SK-N-SH (cell line): ENCODE measurements at regions not wholly inside any gene's neighbourhood (a gene's known extent, or its start where the extent isn't known, plus 50 kb on each side); places are given as distances from the start of the nearest gene placed in this dataset.

ENCODE experiments used
- CTCF ChIA-PET: fragments of 300-600, 350-600 bp; formaldehyde crosslinking; extraction: SDS; loops from one replicate; lab custom pipeline; 2021; lab: Yijun Ruan, JAX
- POLR2A ChIA-PET: fragments of 350-600 bp; sonication (Branson Sonifier 250); formaldehyde crosslinking; extraction: SDS; loops from one replicate; lab custom pipeline; 2020; ENCODE audit warnings: antibody characterized with exemption, inconsistent platforms; lab: Yijun Ruan, JAX
- DNase-seq: peaks from one replicate; pipeline ENCODE4 v3.0.0; 2012
- H2AFZ ChIP-seq: fragments of 200-600 bp; sonication (generic); 2 replicates; pipeline ENCODE4 v1.8.1; 2016; ENCODE audit warnings: antibody characterized with exemption, mild to moderate bottlenecking, low read depth
- H3F3A ChIP-seq: fragments of 200-600 bp; sonication (generic); replicated peaks from 2 replicates; pipeline ENCODE3; 2016; ENCODE audit warnings: antibody characterized with exemption, mild to moderate bottlenecking; ENCODE audit not compliant: insufficient read depth
- H3K27ac ChIP-seq, 2 experiments: fragments of 200-500 bp in 1 of 2; fragments of 200-600 bp in 1 of 2; sonication (Bioruptor generic) in 1 of 2; sonication (generic), shearing (Covaris generic) in 1 of 2; 2 replicates each; pipeline versions ENCODE4 v1.5.1 to v1.6.1; 2014 to 2016; ENCODE audit warnings: low read depth in 2 of 2, inconsistent platforms in 1 of 2, low read length in 1 of 2, mild to moderate bottlenecking in 1 of 2, mixed read lengths in 1 of 2
- H3K27me3 ChIP-seq: fragments of 200-600 bp; sonication (generic), shearing (Covaris generic); 2 replicates; pipeline ENCODE4 v1.6.1; 2016; ENCODE audit warnings: mixed run types; ENCODE audit not compliant: insufficient read depth
- H3K36me3 ChIP-seq, 2 experiments: fragments of 200-500 bp in 1 of 2; fragments of 200-600 bp in 1 of 2; sonication (Bioruptor generic) in 1 of 2; sonication (generic) in 1 of 2; replicated peaks in 1 of 2; 2 replicates each; pipeline versions ENCODE3 to v1.5.1; 2014 to 2016; ENCODE audit warnings: low read length in 1 of 2, mild to moderate bottlenecking in 1 of 2; ENCODE audit not compliant: insufficient read depth in 2 of 2, control insufficient read depth in 1 of 2
- H3K4me1 ChIP-seq, 2 experiments: fragments of 200-500 bp in 1 of 2; fragments of 200-600 bp in 1 of 2; sonication (Bioruptor generic) in 1 of 2; sonication (generic), shearing (Covaris generic) in 1 of 2; 2 replicates each; pipeline versions ENCODE4 v1.5.1 to v1.6.1; 2014 to 2016; ENCODE audit warnings: low read depth in 1 of 2, low read length in 1 of 2, mixed run types in 1 of 2; ENCODE audit not compliant: insufficient read depth in 2 of 2, control insufficient read depth in 1 of 2
- H3K4me2 ChIP-seq: fragments of 200-600 bp; sonication (generic), shearing (Covaris generic); 2 replicates; pipeline ENCODE4 v1.6.1; 2017; ENCODE audit warnings: mixed run types
- H3K4me3 ChIP-seq, 2 experiments: fragments of 200-500 bp in 1 of 2; fragments of 200-600 bp in 1 of 2; sonication (Bioruptor generic) in 1 of 2; sonication (generic), shearing (Covaris generic) in 1 of 2; 2 replicates each; pipeline versions ENCODE4 v1.5.1 to v1.8.1; 2014 to 2016; ENCODE audit warnings: low read depth in 2 of 2, inconsistent platforms in 1 of 2, low read length in 1 of 2, mild to moderate bottlenecking in 1 of 2, mixed read lengths in 1 of 2, moderate library complexity in 1 of 2
- H3K79me2 ChIP-seq: fragments of 200-600 bp; sonication (generic); 2 replicates; pipeline ENCODE4 v1.8.1; 2017; ENCODE audit warnings: mild to moderate bottlenecking; ENCODE audit not compliant: insufficient read depth
- H3K9ac ChIP-seq: fragments of 200-600 bp; sonication (generic); 2 replicates; pipeline ENCODE4 v1.6.1; 2017; ENCODE audit warnings: mixed run types
- H3K9me2 ChIP-seq: fragments of 200-600 bp; sonication (generic); 2 replicates; pipeline ENCODE4 v1.6.1; 2017; ENCODE audit warnings: mixed run types
- H3K9me3 ChIP-seq: fragments of 200-600 bp; sonication (generic); 2 replicates; pipeline ENCODE4 v1.6.1; 2017; ENCODE audit warnings: mixed run types, mild to moderate bottlenecking, moderate library complexity
- H4K20me1 ChIP-seq: fragments of 200-600 bp; sonication (generic); 2 replicates; pipeline ENCODE4 v1.6.1; 2017; ENCODE audit warnings: mild to moderate bottlenecking, mixed run types; ENCODE audit not compliant: insufficient read depth
- ELF1 ChIP-seq: IDR thresholded peaks from 2 replicates; pipeline ENCODE4 v1.4.0; 2012
- EP300 ChIP-seq, 2 experiments: IDR thresholded peaks; 2 replicates each; pipeline versions ENCODE4 v1.4.0 to v1.6.1; 2012; ENCODE audit warnings: borderline replicate concordance in 1 of 2, low read depth in 1 of 2, low read length in 1 of 2
- FOSL2 ChIP-seq: IDR thresholded peaks from 2 replicates; pipeline ENCODE4 v1.4.0; 2012; ENCODE audit warnings: low read depth, mild to moderate bottlenecking, moderate library complexity, borderline replicate concordance
- GABPA ChIP-seq: IDR thresholded peaks from 2 replicates; pipeline ENCODE4 v1.4.0; 2012; ENCODE audit warnings: low read depth, mild to moderate bottlenecking
- GATA2 ChIP-seq: sonication (generic); formaldehyde crosslinking; IDR thresholded peaks from 2 replicates; pipeline ENCODE4 v1.5.0; 2020; ENCODE audit warnings: mild to moderate bottlenecking, missing genetic modification reagents
- JUND ChIP-seq: IDR thresholded peaks from 2 replicates; pipeline ENCODE4 v1.4.0; 2012
- MEF2A ChIP-seq: IDR thresholded peaks from 2 replicates; pipeline ENCODE4 v1.4.0; 2012; ENCODE audit warnings: low read depth, borderline replicate concordance
- MXI1 ChIP-seq: IDR thresholded peaks from 2 replicates; pipeline ENCODE4 v1.6.1; 2012; ENCODE audit warnings: mild to moderate bottlenecking, low read depth, low read length, improper control_type of control experiment
- NRF1 ChIP-seq: IDR thresholded peaks from 2 replicates; pipeline ENCODE4 v1.6.1; 2012; ENCODE audit warnings: low read depth, mild to moderate bottlenecking, low read length
- RAD21 ChIP-seq: IDR thresholded peaks from 2 replicates; pipeline ENCODE4 v1.6.1; 2012; ENCODE audit warnings: mild to moderate bottlenecking, low read length
- RCOR1 ChIP-seq: fragments of 150-350 bp; IDR thresholded peaks from 2 replicates; pipeline ENCODE4 v1.6.1; 2017; ENCODE audit warnings: antibody characterized with exemption, low read length
- RXRA ChIP-seq: IDR thresholded peaks from 2 replicates; pipeline ENCODE4 v1.4.0; 2012; ENCODE audit warnings: low read depth, mild to moderate bottlenecking, borderline replicate concordance
- SMC3 ChIP-seq: IDR thresholded peaks from 2 replicates; pipeline ENCODE4 v1.6.1; 2012; ENCODE audit warnings: low read depth, low read length, improper control_type of control experiment
- TCF12 ChIP-seq: IDR thresholded peaks from 2 replicates; pipeline ENCODE4 v1.4.0; 2012
- TEAD4 ChIP-seq: IDR thresholded peaks from 2 replicates; pipeline ENCODE4 v1.4.0; 2012; ENCODE audit warnings: mild to moderate bottlenecking, borderline replicate concordance; ENCODE audit not compliant: insufficient read depth
- ZBTB33 ChIP-seq: IDR thresholded peaks from 2 replicates; pipeline ENCODE4 v1.4.0; 2012; ENCODE audit warnings: low read depth, borderline replicate concordance
- WGBS: methylation state at CpG from one replicate; pipeline ENCODE4 v1.1.6; 2017; ENCODE audit warnings: low lambda C conversion rate; 5-methylcytosine and 5-hydroxymethylcytosine counted together
- TF ChIP-seq, protein P1 (sequence below): IDR thresholded peaks from 2 replicates; pipeline ENCODE4 v1.6.1; 2012; ENCODE audit warnings: mild to moderate bottlenecking, low read depth, low read length, moderate library complexity
- TF ChIP-seq, protein P2 (sequence below): fragments of 150-350 bp; IDR thresholded peaks from 2 replicates; pipeline ENCODE4 v1.6.1; 2016; ENCODE audit warnings: mild to moderate bottlenecking, low read depth, low read length
- TF ChIP-seq, protein P3 (sequence below): fragments of 200-600 bp; sonication (generic); IDR thresholded peaks from 2 replicates; pipeline ENCODE4 v1.6.1; 2017; ENCODE audit warnings: antibody characterized with exemption, mild to moderate bottlenecking, moderate library complexity

GRCh38 chr2:239853121-239853520 lies 172.0 kb downstream of the NDUFA10 start (continued):
- TF ChIP-seq, protein P1, sequence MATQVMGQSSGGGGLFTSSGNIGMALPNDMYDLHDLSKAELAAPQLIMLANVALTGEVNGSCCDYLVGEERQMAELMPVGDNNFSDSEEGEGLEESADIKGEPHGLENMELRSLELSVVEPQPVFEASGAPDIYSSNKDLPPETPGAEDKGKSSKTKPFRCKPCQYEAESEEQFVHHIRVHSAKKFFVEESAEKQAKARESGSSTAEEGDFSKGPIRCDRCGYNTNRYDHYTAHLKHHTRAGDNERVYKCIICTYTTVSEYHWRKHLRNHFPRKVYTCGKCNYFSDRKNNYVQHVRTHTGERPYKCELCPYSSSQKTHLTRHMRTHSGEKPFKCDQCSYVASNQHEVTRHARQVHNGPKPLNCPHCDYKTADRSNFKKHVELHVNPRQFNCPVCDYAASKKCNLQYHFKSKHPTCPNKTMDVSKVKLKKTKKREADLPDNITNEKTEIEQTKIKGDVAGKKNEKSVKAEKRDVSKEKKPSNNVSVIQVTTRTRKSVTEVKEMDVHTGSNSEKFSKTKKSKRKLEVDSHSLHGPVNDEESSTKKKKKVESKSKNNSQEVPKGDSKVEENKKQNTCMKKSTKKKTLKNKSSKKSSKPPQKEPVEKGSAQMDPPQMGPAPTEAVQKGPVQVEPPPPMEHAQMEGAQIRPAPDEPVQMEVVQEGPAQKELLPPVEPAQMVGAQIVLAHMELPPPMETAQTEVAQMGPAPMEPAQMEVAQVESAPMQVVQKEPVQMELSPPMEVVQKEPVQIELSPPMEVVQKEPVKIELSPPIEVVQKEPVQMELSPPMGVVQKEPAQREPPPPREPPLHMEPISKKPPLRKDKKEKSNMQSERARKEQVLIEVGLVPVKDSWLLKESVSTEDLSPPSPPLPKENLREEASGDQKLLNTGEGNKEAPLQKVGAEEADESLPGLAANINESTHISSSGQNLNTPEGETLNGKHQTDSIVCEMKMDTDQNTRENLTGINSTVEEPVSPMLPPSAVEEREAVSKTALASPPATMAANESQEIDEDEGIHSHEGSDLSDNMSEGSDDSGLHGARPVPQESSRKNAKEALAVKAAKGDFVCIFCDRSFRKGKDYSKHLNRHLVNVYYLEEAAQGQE: no peak
- TF ChIP-seq EP300 (IDR thresholded peaks at IDR 0.05; ENCODE audit: borderline replicate concordance in 1 of 2, low read depth in 1 of 2, low read length in 1 of 2) (no peak), TEAD4 (no peak), RCOR1 (no peak), NRF1 (no peak)
- TF ChIP-seq, protein P2, sequence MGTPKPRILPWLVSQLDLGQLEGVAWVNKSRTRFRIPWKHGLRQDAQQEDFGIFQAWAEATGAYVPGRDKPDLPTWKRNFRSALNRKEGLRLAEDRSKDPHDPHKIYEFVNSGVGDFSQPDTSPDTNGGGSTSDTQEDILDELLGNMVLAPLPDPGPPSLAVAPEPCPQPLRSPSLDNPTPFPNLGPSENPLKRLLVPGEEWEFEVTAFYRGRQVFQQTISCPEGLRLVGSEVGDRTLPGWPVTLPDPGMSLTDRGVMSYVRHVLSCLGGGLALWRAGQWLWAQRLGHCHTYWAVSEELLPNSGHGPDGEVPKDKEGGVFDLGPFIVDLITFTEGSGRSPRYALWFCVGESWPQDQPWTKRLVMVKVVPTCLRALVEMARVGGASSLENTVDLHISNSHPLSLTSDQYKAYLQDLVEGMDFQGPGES: no peak
- TF ChIP-seq, all 33 proteins: peak for 0

GRCh38 chr2:239852272-239852671 lies 172.9 kb downstream of the NDUFA10 start:
- no peaks in the 10 kb centered on the region for H3K9me2 ChIP-seq
- no peaks in the 10 kb centered on the region for H3F3A ChIP-seq
- H3K36me3 ChIP-seq: no peaks in the 10 kb centered on the region
- no peak overlapping the region for H3K27ac ChIP-seq
- H4K20me1 ChIP-seq: no peaks in the 10 kb centered on the region
- ChIA-PET POLR2A (no interaction called here), CTCF (no interaction called here)
- H3K9ac ChIP-seq: no peak overlapping the region
- no peak overlapping the region for H3K4me2 ChIP-seq
- no peaks in the 10 kb centered on the region for H3K27me3 ChIP-seq
- H3K4me3 ChIP-seq: no peak overlapping the region
- H3K9me3 ChIP-seq: no peaks in the 10 kb centered on the region
- WGBS: 8% methylated on average over 2 of the region's 7 CpGs
- no peaks in the 10 kb centered on the region for H3K4me1 ChIP-seq
- DNase-seq: no peak
- H2AFZ ChIP-seq: no peak overlapping the region
- H3K79me2 ChIP-seq: no peaks in the 10 kb centered on the region
- TF ChIP-seq JUND: no peak
- no peak for TF ChIP-seq GATA2 (CRISPR knock-in tag)
- TF ChIP-seq RAD21: no peak
- TF ChIP-seq ELF1: no peak
- no peak for TF ChIP-seq MXI1
- no peak for TF ChIP-seq GABPA
- TF ChIP-seq ZBTB33: no peak
- TF ChIP-seq FOSL2: no peak
- TF ChIP-seq NRF1: no peak
- no peak for TF ChIP-seq RXRA
- no peak for TF ChIP-seq TCF12
- TF ChIP-seq, protein P3, sequence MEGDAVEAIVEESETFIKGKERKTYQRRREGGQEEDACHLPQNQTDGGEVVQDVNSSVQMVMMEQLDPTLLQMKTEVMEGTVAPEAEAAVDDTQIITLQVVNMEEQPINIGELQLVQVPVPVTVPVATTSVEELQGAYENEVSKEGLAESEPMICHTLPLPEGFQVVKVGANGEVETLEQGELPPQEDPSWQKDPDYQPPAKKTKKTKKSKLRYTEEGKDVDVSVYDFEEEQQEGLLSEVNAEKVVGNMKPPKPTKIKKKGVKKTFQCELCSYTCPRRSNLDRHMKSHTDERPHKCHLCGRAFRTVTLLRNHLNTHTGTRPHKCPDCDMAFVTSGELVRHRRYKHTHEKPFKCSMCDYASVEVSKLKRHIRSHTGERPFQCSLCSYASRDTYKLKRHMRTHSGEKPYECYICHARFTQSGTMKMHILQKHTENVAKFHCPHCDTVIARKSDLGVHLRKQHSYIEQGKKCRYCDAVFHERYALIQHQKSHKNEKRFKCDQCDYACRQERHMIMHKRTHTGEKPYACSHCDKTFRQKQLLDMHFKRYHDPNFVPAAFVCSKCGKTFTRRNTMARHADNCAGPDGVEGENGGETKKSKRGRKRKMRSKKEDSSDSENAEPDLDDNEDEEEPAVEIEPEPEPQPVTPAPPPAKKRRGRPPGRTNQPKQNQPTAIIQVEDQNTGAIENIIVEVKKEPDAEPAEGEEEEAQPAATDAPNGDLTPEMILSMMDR: no peak
- TF ChIP-seq SMC3: no peak
- TF ChIP-seq MEF2A: no peak
- no peak for TF ChIP-seq RCOR1
- TF ChIP-seq, protein P1: no peak
